ENCODE measurements at regions not wholly inside any gene's neighbourhood (a gene's known extent, or its start where the extent isn't known, plus 50 kb on each side); places are given as distances from the start of the nearest gene placed in this dataset.

- H3K27me3 ChIP-seq (ENCODE audit: control insufficient read depth, insufficient read depth, low read length), result peaks cover 14% of the 10 kb centered on the region
- TF ChIP-seq CTCF (IDR thresholded peaks at IDR 0.05; ENCODE audit: insufficient read depth, low read length, poor library complexity, severe bottlenecking), result no peak
- H3K4me3 ChIP-seq (ENCODE audit: low read depth, low read length), result no peak overlapping the region
- H3K36me3 ChIP-seq (ENCODE audit: control insufficient read depth, insufficient read depth, low read length), result no peaks in the 10 kb centered on the region
- no peak for DNase-seq (ENCODE audit: low read depth)
These were observed 177.4 kb upstream of the LINGO1 start for GRCh38 chr15:77810130-77810571.

- H3K27me3 ChIP-seq (ENCODE audit: control insufficient read depth, insufficient read depth, low read length), result peaks cover 10% of the 10 kb centered on the region
- no peaks in the 10 kb centered on the region for H3K36me3 ChIP-seq (ENCODE audit: control insufficient read depth, insufficient read depth, low read length)
- no peak for DNase-seq (ENCODE audit: low read depth)
- TF ChIP-seq CTCF (IDR thresholded peaks at IDR 0.05; ENCODE audit: insufficient read depth, low read length, poor library complexity, severe bottlenecking), result no peak
- H3K4me3 ChIP-seq (ENCODE audit: low read depth, low read length), result no peak overlapping the region
These were observed 176.0 kb upstream of the LINGO1 start for GRCh38 chr15:77808581-77809177.

- Histone ChIP-seq H3K4me3 (ENCODE audit: low read depth, low read length) (no peak overlapping the region), H3K27me3 (ENCODE audit: control insufficient read depth, insufficient read depth, low read length) (peaks cover 7% of the 10 kb centered on the region), H3K36me3 (ENCODE audit: control insufficient read depth, insufficient read depth, low read length) (no peaks in the 10 kb centered on the region)
- no peak for DNase-seq (ENCODE audit: low read depth)
- no peak for TF ChIP-seq CTCF (IDR thresholded peaks at IDR 0.05; ENCODE audit: insufficient read depth, low read length, poor library complexity, severe bottlenecking)
These were observed 175.4 kb upstream of the LINGO1 start for GRCh38 chr15:77808075-77808474.

GRCh38 chr15:77807611-77808010 is 174.9 kb upstream of the LINGO1 start:
- Histone ChIP-seq H3K36me3 (ENCODE audit: control insufficient read depth, insufficient read depth, low read length) (no peaks in the 10 kb centered on the region), H3K27me3 (ENCODE audit: control insufficient read depth, insufficient read depth, low read length) (peaks cover 7% of the 10 kb centered on the region), H3K4me3 (ENCODE audit: low read depth, low read length) (no peak overlapping the region)
- no peak for DNase-seq (ENCODE audit: low read depth)
- no peak for TF ChIP-seq CTCF (IDR thresholded peaks at IDR 0.05; ENCODE audit: insufficient read depth, low read length, poor library complexity, severe bottlenecking)

GRCh38 chr15:77807115-77807514 is 174.4 kb upstream of the LINGO1 start:
- H3K4me3 ChIP-seq (ENCODE audit: low read depth, low read length), result no peak overlapping the region
- TF ChIP-seq CTCF (IDR thresholded peaks at IDR 0.05; ENCODE audit: insufficient read depth, low read length, poor library complexity, severe bottlenecking), result no peak
- peaks cover 9% of the 10 kb centered on the region for H3K27me3 ChIP-seq (ENCODE audit: control insufficient read depth, insufficient read depth, low read length)
- no peaks in the 10 kb centered on the region for H3K36me3 ChIP-seq (ENCODE audit: control insufficient read depth, insufficient read depth, low read length)
- no peak for DNase-seq (ENCODE audit: low read depth)

- no peak for TF ChIP-seq CTCF (IDR thresholded peaks at IDR 0.05; ENCODE audit: insufficient read depth, low read length, poor library complexity, severe bottlenecking)
- peaks cover 12% of the 10 kb centered on the region for H3K27me3 ChIP-seq (ENCODE audit: control insufficient read depth, insufficient read depth, low read length)
- DNase-seq (ENCODE audit: low read depth), result no peak
These were observed 171.5 kb upstream of the LINGO1 start for GRCh38 chr15:77804210-77804609.

More at GRCh38 chr15:77804210-77804609, 171.5 kb upstream of the LINGO1 start:
- H3K36me3 ChIP-seq (ENCODE audit: control insufficient read depth, insufficient read depth, low read length), result no peaks in the 10 kb centered on the region
- H3K4me3 ChIP-seq (ENCODE audit: low read depth, low read length), result no peak overlapping the region
